ENCODE measurements at regions not wholly inside any gene's neighbourhood (a gene's known extent, or its start where the extent isn't known, plus 50 kb on each side); places are given as distances from the start of the nearest gene placed in this dataset.

- POLR2A ChIA-PET, result no interaction called here
- Histone ChIP-seq H3K27me3 (ENCODE audit: control insufficient read depth, insufficient read depth, low read length) (no peaks in the 10 kb centered on the region), H3K4me3 (ENCODE audit: low read depth, low read length) (no peak overlapping the region), H3K36me3 (ENCODE audit: control insufficient read depth, insufficient read depth, low read length) (no peaks in the 10 kb centered on the region)
- no peak for TF ChIP-seq CTCF (IDR thresholded peaks at IDR 0.05; ENCODE audit: insufficient read depth, low read depth, low read length)
- DNase-seq (ENCODE audit: low read depth), result no peak
- CTCF ChIA-PET, result no interaction called here
Observed at GRCh38 chr11:134837166-134837886, 425.3 kb upstream of the B3GAT1 start.

GRCh38 chr11:134836561-134836960 lies 424.5 kb upstream of the B3GAT1 start:
- TF ChIP-seq CTCF (IDR thresholded peaks at IDR 0.05; ENCODE audit: insufficient read depth, low read depth, low read length), result no peak
- CTCF ChIA-PET, result no interaction called here

GRCh38 chr11:134835561-134835960 lies 423.5 kb upstream of the B3GAT1 start:
- TF ChIP-seq CTCF (IDR thresholded peaks at IDR 0.05; ENCODE audit: insufficient read depth, low read depth, low read length), result no peak
- no peak overlapping the region for H3K4me3 ChIP-seq (ENCODE audit: low read depth, low read length)
- no peaks in the 10 kb centered on the region for H3K36me3 ChIP-seq (ENCODE audit: control insufficient read depth, insufficient read depth, low read length)
- H3K27me3 ChIP-seq (ENCODE audit: control insufficient read depth, insufficient read depth, low read length), result no peaks in the 10 kb centered on the region
- ChIA-PET POLR2A (no interaction called here), CTCF (no interaction called here)
- no peak for DNase-seq (ENCODE audit: low read depth)

More at GRCh38 chr11:134836561-134836960, 424.5 kb upstream of the B3GAT1 start:
- Histone ChIP-seq H3K27me3 (ENCODE audit: control insufficient read depth, insufficient read depth, low read length) (no peaks in the 10 kb centered on the region), H3K4me3 (ENCODE audit: low read depth, low read length) (no peak overlapping the region), H3K36me3 (ENCODE audit: control insufficient read depth, insufficient read depth, low read length) (no peaks in the 10 kb centered on the region)
- POLR2A ChIA-PET, result no interaction called here
- no peak for DNase-seq (ENCODE audit: low read depth)

- no peak overlapping the region for H3K4me3 ChIP-seq (ENCODE audit: low read depth, low read length)
- no peaks in the 10 kb centered on the region for H3K36me3 ChIP-seq (ENCODE audit: control insufficient read depth, insufficient read depth, low read length)
- H3K27me3 ChIP-seq (ENCODE audit: control insufficient read depth, insufficient read depth, low read length), result no peaks in the 10 kb centered on the region
- POLR2A ChIA-PET, result no interaction called here
- CTCF ChIA-PET, result interaction anchor here (1.0 kb wide), 1 partner anchor 10 kb away, joined by 3 read pairs; no protein-coding TSS in a partner anchor
- TF ChIP-seq CTCF (IDR thresholded peaks at IDR 0.05; ENCODE audit: insufficient read depth, low read depth, low read length), result no peak
- no peak for DNase-seq (ENCODE audit: low read depth)
Observed at GRCh38 chr11:134830312-134830711, 418.3 kb upstream of the B3GAT1 start.

- Histone ChIP-seq H3K27me3 (ENCODE audit: control insufficient read depth, insufficient read depth, low read length) (no peaks in the 10 kb centered on the region), H3K36me3 (ENCODE audit: control insufficient read depth, insufficient read depth, low read length) (no peaks in the 10 kb centered on the region), H3K4me3 (ENCODE audit: low read depth, low read length) (no peak overlapping the region)
- no peak for DNase-seq (ENCODE audit: low read depth)
- TF ChIP-seq CTCF (IDR thresholded peaks at IDR 0.05; ENCODE audit: insufficient read depth, low read depth, low read length), result no peak
- CTCF ChIA-PET, result no interaction called here
- POLR2A ChIA-PET, result no interaction called here
Observed at GRCh38 chr11:134823970-134824369, 411.9 kb upstream of the B3GAT1 start.

Measured in BJ (cell line).